Lower leg skin (tissue), 4 donors: ENCODE measurements at regions not wholly inside any gene's neighbourhood (a gene's known extent, or its start where the extent isn't known, plus 50 kb on each side); places are given as distances from the start of the nearest gene placed in this dataset.

Experiments used
- DNase-seq, 2 donors: peaks; one replicate each; pipeline ENCODE4 v3.0.0-alpha.2; 2019; ENCODE audit warnings: low spot score in 2 of 2
- H3K4me3 ChIP-seq: fragments of 200-600 bp; sonication (generic); 2 replicates; pipeline ENCODE4 v1.5.1; 2017; ENCODE audit warnings: mild to moderate bottlenecking, low read depth; ENCODE audit not compliant: poor library complexity, severe bottlenecking
- POLR2A ChIP-seq, 2 donors: fragments of 450-650 bp; IDR thresholded peaks; one replicate each; pipeline ENCODE4 v1.6.1; 2016 to 2017; ENCODE audit warnings: antibody characterized with exemption in 2 of 2, mild to moderate bottlenecking in 1 of 2, moderate library complexity in 1 of 2
- WGBS, 2 donors: methylation state at CpG; one replicate each; pipeline ENCODE4 v1.1.5; 2018; 5-methylcytosine and 5-hydroxymethylcytosine counted together
- intact Hi-C: fragments of 100-400 bp; cut with DNase I; formaldehyde crosslinking; loops from one replicate; pipeline ENCODE4 v1.15.0; 2023; ENCODE audit warnings: low total_unique reads
- TF ChIP-seq, protein P1 (sequence below), 3 donors: fragments of 450-650 bp; IDR thresholded peaks; one replicate each; pipeline ENCODE4 v1.5.1; 2016; ENCODE audit warnings: antibody characterized with exemption in 3 of 3, mild to moderate bottlenecking in 3 of 3, moderate library complexity in 2 of 3

DNA sequence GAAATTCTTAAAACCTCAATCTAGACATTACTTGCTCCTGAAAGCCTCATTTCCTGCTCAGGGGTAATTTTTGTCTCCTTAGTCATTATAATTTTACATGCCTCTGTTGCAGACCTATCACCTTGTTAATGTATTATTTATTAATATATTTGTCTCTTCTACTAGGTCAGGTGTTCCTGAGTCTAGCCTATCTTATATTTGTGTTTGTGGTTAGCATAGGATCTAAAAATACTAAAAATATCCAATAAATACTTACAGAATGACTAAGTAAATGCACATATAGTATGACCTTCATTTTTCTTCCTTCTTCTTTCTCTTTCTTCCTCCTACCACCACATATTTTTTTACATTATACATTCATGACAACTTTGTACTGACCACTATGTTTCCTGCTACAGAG lies 268.9 kb upstream of the HS3ST5 start:
- no peak for DNase-seq
- intact Hi-C loops, result no loop called here
- TF ChIP-seq POLR2A (IDR thresholded peaks at IDR 0.05), result no peak
- TF ChIP-seq, protein P1, sequence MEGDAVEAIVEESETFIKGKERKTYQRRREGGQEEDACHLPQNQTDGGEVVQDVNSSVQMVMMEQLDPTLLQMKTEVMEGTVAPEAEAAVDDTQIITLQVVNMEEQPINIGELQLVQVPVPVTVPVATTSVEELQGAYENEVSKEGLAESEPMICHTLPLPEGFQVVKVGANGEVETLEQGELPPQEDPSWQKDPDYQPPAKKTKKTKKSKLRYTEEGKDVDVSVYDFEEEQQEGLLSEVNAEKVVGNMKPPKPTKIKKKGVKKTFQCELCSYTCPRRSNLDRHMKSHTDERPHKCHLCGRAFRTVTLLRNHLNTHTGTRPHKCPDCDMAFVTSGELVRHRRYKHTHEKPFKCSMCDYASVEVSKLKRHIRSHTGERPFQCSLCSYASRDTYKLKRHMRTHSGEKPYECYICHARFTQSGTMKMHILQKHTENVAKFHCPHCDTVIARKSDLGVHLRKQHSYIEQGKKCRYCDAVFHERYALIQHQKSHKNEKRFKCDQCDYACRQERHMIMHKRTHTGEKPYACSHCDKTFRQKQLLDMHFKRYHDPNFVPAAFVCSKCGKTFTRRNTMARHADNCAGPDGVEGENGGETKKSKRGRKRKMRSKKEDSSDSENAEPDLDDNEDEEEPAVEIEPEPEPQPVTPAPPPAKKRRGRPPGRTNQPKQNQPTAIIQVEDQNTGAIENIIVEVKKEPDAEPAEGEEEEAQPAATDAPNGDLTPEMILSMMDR (IDR thresholded peaks at IDR 0.05), result no peak
- H3K4me3 ChIP-seq, result no peak overlapping the region

- intact Hi-C loops, result no loop called here
- TF ChIP-seq, protein P1 (IDR thresholded peaks at IDR 0.05), result no peak
- TF ChIP-seq POLR2A (IDR thresholded peaks at IDR 0.05), result no peak
- 55 to 60% methylated on average over 2 of the region's 2 CpGs for WGBS, 2 donors
- no peak overlapping the region for H3K4me3 ChIP-seq
- no peak for DNase-seq
Observed at GRCh38 chr6:114608091-114608490, 265.3 kb upstream of the HS3ST5 start.

GRCh38 chr6:114605656-114606055 lies 262.8 kb upstream of the HS3ST5 start:
- no peak for DNase-seq
- WGBS, 2 donors, result 59 to 73% methylated on average over 3 of the region's 3 CpGs
- H3K4me3 ChIP-seq, result no peak overlapping the region
- intact Hi-C loops, result no loop called here
- no peak for TF ChIP-seq POLR2A (IDR thresholded peaks at IDR 0.05)
- TF ChIP-seq, protein P1 (IDR thresholded peaks at IDR 0.05), result no peak

GRCh38 chr6:114600381-114600780 lies 257.6 kb upstream of the HS3ST5 start:
- TF ChIP-seq, protein P1 (IDR thresholded peaks at IDR 0.05), result no peak
- no peak for TF ChIP-seq POLR2A (IDR thresholded peaks at IDR 0.05)
- no peak overlapping the region for H3K4me3 ChIP-seq
- DNase-seq, result no peak
- intact Hi-C loops, result no loop called here
- 38 to 67% methylated on average over 1 of the region's 1 CpG for WGBS, 2 donors

- intact Hi-C loops, result no loop called here
- no peak overlapping the region for H3K4me3 ChIP-seq
- WGBS, 2 donors, result 48 to 53% methylated on average over 2 of the region's 2 CpGs
- no peak for DNase-seq
- TF ChIP-seq, protein P1 (IDR thresholded peaks at IDR 0.05), result no peak
- no peak for TF ChIP-seq POLR2A (IDR thresholded peaks at IDR 0.05)
Observed at GRCh38 chr6:114595591-114595990, 252.8 kb upstream of the HS3ST5 start.

- no peak for TF ChIP-seq POLR2A (IDR thresholded peaks at IDR 0.05)
- TF ChIP-seq, protein P1 (IDR thresholded peaks at IDR 0.05), result no peak
- intact Hi-C loops, result no loop called here
- WGBS, 2 donors, result 31 to 40% methylated on average over 1 of the region's 1 CpG
Observed at GRCh38 chr6:114595186-114595585, 252.4 kb upstream of the HS3ST5 start.

More at GRCh38 chr6:114595186-114595585, 252.4 kb upstream of the HS3ST5 start:
- H3K4me3 ChIP-seq, result no peak overlapping the region
- DNase-seq, result no peak
